ENCODE measurements at regions not wholly inside any gene's neighbourhood (a gene's known extent, or its start where the extent isn't known, plus 50 kb on each side); places are given as distances from the start of the nearest gene placed in this dataset.

DNA sequence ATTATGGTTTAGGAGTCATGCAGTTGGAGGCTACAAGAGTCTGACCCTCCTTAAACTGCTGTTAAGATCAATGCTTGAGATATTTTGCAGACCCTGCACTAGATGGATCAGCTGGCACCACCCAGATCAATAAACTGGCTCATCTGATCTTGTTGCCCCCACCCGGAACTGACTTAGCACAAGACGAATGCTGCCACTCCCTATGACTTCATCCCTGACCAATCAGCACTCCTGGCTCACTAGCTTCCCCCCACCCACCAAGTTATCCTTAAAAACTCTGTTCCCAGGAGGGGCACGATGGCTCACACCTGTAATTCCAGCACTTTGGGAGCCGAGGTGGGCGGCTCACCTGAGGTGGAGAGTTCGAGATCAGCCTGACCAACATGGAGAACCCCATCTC, 594.0 kb downstream of the NTRK3 start:
- no peaks in the 10 kb centered on the region for H3K36me3 ChIP-seq (ENCODE audit: insufficient read depth, low read length)
- no peaks in the 10 kb centered on the region for H4K20me1 ChIP-seq (ENCODE audit: insufficient read depth, low read length)
- H3K27me3 ChIP-seq (ENCODE audit: insufficient read depth, low read length): no peaks in the 10 kb centered on the region
- no peaks in the 10 kb centered on the region for H3K9me3 ChIP-seq (ENCODE audit: low read depth, low read length)
- no peak overlapping the region for H3K4me2 ChIP-seq (ENCODE audit: insufficient read depth, low read length)
- H3K79me2 ChIP-seq (ENCODE audit: insufficient read depth, low read length): no peaks in the 10 kb centered on the region
- TF ChIP-seq, protein P1, sequence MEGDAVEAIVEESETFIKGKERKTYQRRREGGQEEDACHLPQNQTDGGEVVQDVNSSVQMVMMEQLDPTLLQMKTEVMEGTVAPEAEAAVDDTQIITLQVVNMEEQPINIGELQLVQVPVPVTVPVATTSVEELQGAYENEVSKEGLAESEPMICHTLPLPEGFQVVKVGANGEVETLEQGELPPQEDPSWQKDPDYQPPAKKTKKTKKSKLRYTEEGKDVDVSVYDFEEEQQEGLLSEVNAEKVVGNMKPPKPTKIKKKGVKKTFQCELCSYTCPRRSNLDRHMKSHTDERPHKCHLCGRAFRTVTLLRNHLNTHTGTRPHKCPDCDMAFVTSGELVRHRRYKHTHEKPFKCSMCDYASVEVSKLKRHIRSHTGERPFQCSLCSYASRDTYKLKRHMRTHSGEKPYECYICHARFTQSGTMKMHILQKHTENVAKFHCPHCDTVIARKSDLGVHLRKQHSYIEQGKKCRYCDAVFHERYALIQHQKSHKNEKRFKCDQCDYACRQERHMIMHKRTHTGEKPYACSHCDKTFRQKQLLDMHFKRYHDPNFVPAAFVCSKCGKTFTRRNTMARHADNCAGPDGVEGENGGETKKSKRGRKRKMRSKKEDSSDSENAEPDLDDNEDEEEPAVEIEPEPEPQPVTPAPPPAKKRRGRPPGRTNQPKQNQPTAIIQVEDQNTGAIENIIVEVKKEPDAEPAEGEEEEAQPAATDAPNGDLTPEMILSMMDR (IDR thresholded peaks at IDR 0.05; ENCODE audit: extremely low read depth, low read depth, low read length): no peak
- no peak overlapping the region for H2AFZ ChIP-seq (ENCODE audit: low read length)
- DNase-seq (ENCODE audit: insufficient read length, low spot score, missing footprints): no peak
- no peak overlapping the region for H3K4me3 ChIP-seq (ENCODE audit: insufficient read depth, low read length)
- no peaks in the 10 kb centered on the region for H3K4me1 ChIP-seq (ENCODE audit: insufficient read depth, low read length)
- no peak overlapping the region for H3K27ac ChIP-seq (ENCODE audit: low read depth, low read length)

DNA sequence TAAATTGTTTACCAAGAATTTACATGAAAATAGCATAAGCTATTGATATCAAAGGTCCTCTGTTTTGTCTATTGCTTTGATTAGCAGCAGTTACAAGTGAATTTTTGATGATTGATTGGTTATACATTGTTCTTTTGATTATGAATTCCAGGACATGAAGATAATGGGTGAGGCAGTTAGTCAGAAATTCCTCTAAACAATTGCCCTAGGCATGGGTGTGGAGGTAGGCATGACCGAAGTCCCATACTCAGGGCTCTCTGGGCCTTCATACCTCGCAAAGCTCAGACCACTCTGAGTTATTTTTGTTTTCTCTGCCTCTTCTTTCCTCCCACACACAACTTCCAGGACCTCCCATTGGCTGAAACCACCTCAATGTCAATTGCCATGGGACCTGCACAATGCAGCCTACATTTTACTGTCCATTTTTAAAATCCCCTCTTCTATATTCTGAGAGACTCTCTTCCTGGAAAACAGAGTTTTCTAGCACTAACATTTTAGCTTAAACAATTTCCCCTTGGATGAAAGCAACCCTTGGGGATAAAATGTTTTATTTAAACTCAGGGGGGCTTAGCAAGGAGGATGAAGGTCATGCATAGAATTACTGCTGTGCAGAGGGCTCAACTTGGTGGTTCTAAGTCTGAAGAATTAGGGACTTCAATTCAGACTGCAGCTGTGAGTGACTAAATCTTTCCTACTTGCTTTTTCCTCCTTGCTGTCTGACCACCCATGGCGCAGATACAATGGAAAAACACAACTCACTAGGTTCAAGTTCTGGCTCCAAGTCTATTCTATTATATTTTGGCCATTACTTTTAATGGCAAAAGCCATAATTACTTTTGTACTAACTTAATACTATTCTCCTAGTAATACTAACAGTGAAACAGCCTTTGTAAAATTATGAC, 594.8 kb downstream of the NTRK3 start:
- Histone ChIP-seq H2AFZ (ENCODE audit: low read length) (no peak overlapping the region), H4K20me1 (ENCODE audit: insufficient read depth, low read length) (no peaks in the 10 kb centered on the region), H3K36me3 (ENCODE audit: insufficient read depth, low read length) (no peaks in the 10 kb centered on the region), H3K27me3 (ENCODE audit: insufficient read depth, low read length) (no peaks in the 10 kb centered on the region), H3K4me1 (ENCODE audit: insufficient read depth, low read length) (no peaks in the 10 kb centered on the region), H3K79me2 (ENCODE audit: insufficient read depth, low read length) (no peaks in the 10 kb centered on the region), H3K27ac (ENCODE audit: low read depth, low read length) (no peak overlapping the region), H3K4me2 (ENCODE audit: insufficient read depth, low read length) (no peak overlapping the region), H3K4me3 (ENCODE audit: insufficient read depth, low read length) (no peak overlapping the region), H3K9me3 (ENCODE audit: low read depth, low read length) (no peaks in the 10 kb centered on the region)
- no peak for DNase-seq (ENCODE audit: insufficient read length, low spot score, missing footprints)
- TF ChIP-seq, protein P1 (IDR thresholded peaks at IDR 0.05; ENCODE audit: extremely low read depth, low read depth, low read length): no peak

DNA sequence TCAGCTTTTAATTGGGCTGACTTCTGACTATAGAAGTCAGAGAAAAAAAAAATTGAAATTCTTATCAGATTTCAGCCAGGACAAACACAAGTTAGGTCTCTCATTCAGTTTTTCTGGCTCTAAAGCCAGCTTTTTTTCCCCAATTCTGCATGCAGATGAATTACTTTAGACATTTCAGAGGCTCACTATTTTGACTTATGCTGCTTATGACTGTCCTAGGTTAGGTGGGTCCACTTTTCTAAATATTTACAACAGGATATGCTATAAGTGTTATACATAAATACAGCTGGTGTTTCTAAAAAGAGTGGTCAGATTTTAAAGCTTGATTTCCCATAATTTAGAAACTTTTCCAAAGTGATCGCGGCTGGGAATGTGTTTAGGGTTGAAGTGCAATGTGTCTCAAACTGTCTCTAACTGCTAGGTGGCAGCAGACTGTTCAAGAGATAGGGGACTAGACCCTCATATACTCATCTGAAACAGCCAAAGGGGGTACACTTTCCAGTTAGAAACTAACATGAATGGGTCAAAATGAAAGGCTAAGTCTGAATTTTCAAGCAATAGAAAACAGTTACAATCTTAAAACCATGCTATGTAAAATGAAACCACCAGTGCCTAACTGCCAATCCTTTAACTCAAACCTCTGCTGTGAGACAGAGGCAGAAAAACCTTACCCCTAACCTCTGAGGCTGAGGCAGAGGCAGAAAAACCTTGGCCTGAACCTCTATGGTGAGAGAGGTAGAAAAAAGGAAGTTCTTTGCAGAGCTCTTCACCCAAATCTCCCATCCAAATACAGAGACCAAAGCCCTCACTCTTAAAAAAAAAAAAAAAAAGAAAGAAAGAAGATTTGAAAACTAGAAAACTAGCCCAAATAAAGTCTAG, 596.0 kb downstream of the NTRK3 start:
- Histone ChIP-seq H3K9me3 (ENCODE audit: low read depth, low read length) (no peaks in the 10 kb centered on the region), H3K27me3 (ENCODE audit: insufficient read depth, low read length) (no peaks in the 10 kb centered on the region), H3K4me3 (ENCODE audit: insufficient read depth, low read length) (no peak overlapping the region), H3K4me1 (ENCODE audit: insufficient read depth, low read length) (no peaks in the 10 kb centered on the region), H4K20me1 (ENCODE audit: insufficient read depth, low read length) (no peaks in the 10 kb centered on the region), H2AFZ (ENCODE audit: low read length) (peak overlapping the region; percentile 30), H3K79me2 (ENCODE audit: insufficient read depth, low read length) (no peaks in the 10 kb centered on the region), H3K27ac (ENCODE audit: low read depth, low read length) (no peak overlapping the region), H3K36me3 (ENCODE audit: insufficient read depth, low read length) (no peaks in the 10 kb centered on the region), H3K4me2 (ENCODE audit: insufficient read depth, low read length) (no peak overlapping the region)
- TF ChIP-seq, protein P1 (IDR thresholded peaks at IDR 0.05; ENCODE audit: extremely low read depth, low read depth, low read length): peak; percentile 15
- DNase-seq (ENCODE audit: insufficient read length, low spot score, missing footprints): no peak

DNA sequence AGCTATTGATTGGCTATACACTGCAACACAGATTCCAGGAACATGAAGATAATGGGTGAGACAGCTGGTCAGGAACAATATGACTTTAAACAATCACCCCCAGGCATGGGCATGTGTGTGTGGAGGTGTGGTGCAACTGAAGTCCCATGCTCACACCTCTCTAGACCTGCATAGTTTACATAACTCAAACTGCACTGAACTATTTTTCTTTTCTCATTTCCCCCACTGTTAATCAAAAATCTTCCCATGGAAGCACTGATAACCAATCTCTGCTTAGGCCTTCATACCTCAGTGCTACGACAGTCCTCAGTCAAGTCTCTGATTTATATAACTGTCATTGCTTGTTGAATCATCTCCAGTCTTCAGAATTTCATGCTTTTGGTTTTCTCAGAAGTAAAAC, 600.2 kb downstream of the NTRK3 start:
- H3K4me1 ChIP-seq (ENCODE audit: insufficient read depth, low read length): no peaks in the 10 kb centered on the region
- TF ChIP-seq, protein P1 (IDR thresholded peaks at IDR 0.05; ENCODE audit: extremely low read depth, low read depth, low read length): no peak
- no peak for DNase-seq (ENCODE audit: insufficient read length, low spot score, missing footprints)
- no peak overlapping the region for H3K27ac ChIP-seq (ENCODE audit: low read depth, low read length)
- no peak overlapping the region for H2AFZ ChIP-seq (ENCODE audit: low read length)
- H4K20me1 ChIP-seq (ENCODE audit: insufficient read depth, low read length): no peaks in the 10 kb centered on the region
- H3K79me2 ChIP-seq (ENCODE audit: insufficient read depth, low read length): no peaks in the 10 kb centered on the region
- no peak overlapping the region for H3K4me2 ChIP-seq (ENCODE audit: insufficient read depth, low read length)
- no peaks in the 10 kb centered on the region for H3K9me3 ChIP-seq (ENCODE audit: low read depth, low read length)
- H3K36me3 ChIP-seq (ENCODE audit: insufficient read depth, low read length): no peaks in the 10 kb centered on the region
- H3K4me3 ChIP-seq (ENCODE audit: insufficient read depth, low read length): no peak overlapping the region
- H3K27me3 ChIP-seq (ENCODE audit: insufficient read depth, low read length): no peaks in the 10 kb centered on the region

Data from osteoblast (primary cell).